Non-pigmented ciliary epithelial cell (primary cell): ENCODE measurements at regions not wholly inside any gene's neighbourhood (a gene's known extent, or its start where the extent isn't known, plus 50 kb on each side); places are given as distances from the start of the nearest gene placed in this dataset.

Experiments
- DNase-seq: peaks from one replicate; pipeline ENCODE4 v3.0.0-alpha.2; 2010; ENCODE audit warnings: low read depth

- DNase-seq, result no peak
These were observed 1521.0 kb downstream of the UQCRFS1 start for GRCh38 chr19:27691991-27692390.

DNA sequence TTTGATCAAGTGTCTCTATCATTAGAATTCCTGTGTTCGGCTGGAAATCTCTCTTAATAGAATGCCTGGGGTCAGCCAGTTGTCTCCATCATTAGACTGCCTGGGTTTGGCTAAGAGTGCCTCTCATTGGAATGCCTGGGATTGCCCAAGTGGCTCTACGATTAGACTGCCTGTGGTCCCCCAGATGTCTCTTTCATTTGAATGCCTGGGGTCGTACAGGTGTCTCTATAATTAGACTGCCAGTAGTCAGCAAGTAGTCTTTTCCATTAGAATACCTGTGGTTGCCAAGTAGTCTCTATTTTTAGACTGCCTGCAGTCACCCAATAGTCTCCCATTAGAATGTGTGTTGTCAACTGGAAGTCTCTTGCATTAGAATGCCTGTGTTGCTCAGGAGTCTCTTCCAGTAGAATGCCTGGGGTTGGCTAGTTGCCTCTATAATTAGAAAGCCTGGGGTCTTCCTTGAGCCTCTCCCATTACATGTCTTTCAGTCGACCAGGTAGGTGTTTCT, 1523.2 kb downstream of the UQCRFS1 start:
- no peak for DNase-seq

- DNase-seq, result no peak
These were observed 1528.7 kb downstream of the UQCRFS1 start for GRCh38 chr19:27684293-27684692.

DNA sequence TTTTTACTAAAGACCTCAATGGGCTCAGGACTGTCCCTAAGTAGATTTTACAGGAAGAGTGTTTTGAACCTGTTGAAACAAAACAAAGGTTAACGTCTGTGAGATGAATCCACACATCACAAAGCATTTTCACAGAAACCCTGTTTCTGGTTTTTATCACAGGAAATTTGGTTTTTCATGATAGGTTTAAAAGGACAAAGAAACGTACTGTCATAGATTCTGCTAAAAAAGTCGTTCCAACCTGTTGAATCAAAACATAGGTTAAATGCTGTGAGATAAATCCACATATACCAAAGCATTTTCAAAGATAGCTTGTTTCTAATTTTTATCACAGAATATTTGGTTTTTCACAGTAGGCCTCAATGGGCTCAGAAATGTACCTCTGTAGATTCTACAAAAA, 1531.0 kb downstream of the UQCRFS1 start:
- DNase-seq, result no peak

- DNase-seq, result no peak
These were observed 1533.0 kb downstream of the UQCRFS1 start for GRCh38 chr19:27679905-27680304.

GRCh38 chr19:27679399-27679798, 1533.6 kb downstream of the UQCRFS1 start:
- no peak for DNase-seq

DNA sequence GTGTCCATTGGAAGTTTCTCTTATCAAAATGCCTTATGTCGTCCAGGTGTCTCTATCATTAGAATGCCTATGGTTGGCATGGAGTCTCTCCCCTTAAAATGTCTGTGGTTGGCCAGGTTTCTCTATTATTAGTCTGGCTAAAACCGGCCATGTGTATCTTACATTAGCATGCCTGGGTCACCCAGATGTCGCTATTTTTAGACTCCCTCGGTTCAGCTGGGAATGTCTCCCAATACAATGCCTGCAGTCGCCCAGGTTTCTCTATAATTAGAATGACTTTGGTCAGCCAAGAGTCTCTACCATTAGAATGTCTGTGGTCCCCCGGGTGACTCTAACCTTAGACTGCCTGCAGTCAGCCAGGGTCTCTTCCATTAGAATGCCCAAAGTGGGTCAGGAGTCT, 1536.1 kb downstream of the UQCRFS1 start:
- no peak for DNase-seq

DNA sequence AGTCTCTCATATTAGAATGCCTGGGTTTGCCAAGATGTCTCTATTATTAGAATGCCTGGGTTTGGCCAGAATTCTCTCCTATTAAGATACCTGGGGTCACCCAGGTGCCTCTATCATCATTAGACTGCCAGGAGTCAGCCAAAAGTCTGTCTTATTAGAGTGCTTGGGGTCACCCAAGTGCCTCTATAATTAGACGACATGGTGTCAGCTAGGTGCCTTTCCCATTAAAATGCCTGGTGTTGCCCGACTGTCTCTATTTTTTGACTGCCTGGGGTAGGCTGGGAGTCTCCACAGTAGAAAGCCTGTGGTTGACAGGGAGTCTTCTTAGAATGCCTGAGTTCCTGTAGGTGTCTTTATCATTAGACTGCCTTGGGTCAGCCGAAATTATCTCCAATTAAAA, 1536.6 kb downstream of the UQCRFS1 start:
- no peak for DNase-seq

GRCh38 chr19:27675771-27676170, 1537.2 kb downstream of the UQCRFS1 start:
- no peak for DNase-seq

DNA sequence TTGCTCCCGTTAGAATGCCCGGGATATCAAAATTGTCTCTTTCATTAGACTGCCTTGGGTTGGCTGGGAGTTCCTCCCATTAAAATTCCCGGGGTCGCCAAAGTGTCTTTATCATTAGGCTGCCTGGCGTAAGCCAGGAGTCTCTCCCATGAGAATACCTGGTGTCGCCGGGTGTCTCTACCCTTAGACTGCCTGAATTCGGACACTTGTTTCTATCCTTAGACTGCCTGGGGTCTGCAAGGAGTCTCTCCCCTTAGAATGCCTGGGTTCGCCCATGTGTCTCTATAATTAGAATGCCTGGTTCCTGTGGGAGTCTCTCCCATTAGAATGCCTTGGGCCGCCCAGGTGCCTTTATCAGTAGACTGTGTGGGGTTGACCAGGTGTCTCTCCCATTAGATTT, 1538.2 kb downstream of the UQCRFS1 start:
- no peak for DNase-seq

GRCh38 chr19:27673986-27674385, 1539.0 kb downstream of the UQCRFS1 start:
- DNase-seq, result no peak

DNA sequence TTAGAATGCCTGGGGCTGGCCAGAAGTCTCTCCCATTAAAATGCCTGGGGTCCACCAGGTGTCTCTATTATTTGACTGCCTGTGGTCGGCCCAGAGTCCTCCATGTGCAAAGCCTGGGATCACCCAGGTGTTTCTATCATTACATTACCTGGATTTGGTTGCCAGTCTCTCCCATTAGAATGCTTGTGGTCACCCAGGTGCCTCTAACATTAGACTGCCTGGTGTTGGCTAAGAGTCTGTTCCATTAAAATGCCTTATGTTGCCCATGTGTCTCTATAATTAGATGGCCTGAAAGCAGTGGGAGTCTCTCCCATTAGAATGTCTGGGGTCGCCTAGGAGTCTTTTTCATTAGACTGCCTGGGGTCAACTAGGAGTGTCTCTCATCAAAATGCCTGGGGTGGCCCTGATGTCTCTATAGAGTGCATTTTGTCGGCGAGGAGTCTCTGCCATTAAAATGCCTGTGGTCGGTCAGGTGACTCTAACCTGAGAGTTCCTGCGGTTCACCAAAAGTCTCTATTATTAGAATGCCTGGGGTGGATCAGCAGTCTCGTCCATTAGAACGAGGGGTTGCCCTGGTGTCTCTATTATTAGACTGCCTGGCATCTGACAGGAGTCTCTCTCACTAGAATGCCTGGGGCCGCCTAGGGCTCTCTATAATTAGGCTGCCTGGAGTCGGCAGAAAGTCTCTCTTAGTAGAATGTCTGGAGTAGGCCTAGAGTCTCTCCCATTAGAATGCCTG, 1540.5 kb downstream of the UQCRFS1 start:
- DNase-seq, result no peak

DNA sequence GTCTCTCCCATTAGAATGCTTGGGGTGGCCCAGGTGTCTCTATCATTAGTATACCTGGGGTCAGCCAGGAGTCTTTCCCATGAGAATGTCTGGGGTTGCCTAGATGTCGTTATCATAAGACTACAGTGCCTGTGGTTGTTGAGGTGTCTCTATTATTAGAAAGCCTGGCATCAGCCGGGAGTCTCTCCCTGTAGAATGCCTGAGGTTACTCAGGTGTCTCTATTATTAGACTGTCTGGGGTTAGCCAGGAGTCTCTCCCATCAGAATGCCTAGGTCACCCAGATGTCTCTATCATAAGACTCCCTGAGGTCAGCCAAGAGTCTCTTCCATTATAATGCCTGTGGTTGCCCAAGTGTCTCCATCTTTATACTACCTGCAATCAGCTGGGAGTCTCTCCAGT, 1541.1 kb downstream of the UQCRFS1 start:
- DNase-seq, result no peak

- no peak for DNase-seq
These were observed 1552.5 kb downstream of the UQCRFS1 start for GRCh38 chr19:27660428-27660827.

- DNase-seq, result no peak
These were observed 1555.5 kb downstream of the UQCRFS1 start for GRCh38 chr19:27657271-27658051.

DNA sequence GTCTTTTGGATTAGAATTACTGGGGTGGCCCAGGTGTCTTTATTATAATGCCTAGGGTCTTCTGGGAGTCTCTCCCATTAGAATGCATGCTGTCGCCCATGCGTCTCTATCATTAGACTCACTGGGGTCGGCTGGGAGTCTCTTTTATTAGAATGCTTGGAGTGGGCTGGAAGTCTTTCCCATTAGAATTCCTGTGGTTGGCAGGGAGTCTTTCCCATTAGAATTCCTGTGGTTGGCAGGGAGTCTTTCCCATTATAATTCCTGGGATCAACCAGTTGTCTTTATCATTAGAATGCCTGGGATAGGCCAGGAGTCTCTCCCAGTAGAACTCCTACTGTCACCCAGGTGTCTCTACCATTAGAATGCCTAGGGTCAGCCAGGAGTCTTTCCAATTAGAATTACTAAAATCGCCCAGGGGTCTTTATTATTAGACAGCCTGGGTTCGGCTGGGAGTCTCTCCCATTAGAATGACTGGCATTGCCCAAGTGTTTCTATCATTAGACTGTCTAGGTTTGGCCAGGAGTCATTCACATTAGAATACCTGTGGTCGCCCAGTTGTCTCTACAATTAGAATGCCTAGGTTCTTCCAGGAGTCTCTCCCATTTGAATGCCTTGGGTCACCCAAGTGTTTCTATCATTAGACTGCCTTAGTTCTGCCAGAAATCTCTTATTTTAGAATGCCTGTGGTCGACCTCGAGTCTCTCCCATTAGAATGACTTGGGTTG, 1558.5 kb downstream of the UQCRFS1 start:
- DNase-seq, result no peak

DNA sequence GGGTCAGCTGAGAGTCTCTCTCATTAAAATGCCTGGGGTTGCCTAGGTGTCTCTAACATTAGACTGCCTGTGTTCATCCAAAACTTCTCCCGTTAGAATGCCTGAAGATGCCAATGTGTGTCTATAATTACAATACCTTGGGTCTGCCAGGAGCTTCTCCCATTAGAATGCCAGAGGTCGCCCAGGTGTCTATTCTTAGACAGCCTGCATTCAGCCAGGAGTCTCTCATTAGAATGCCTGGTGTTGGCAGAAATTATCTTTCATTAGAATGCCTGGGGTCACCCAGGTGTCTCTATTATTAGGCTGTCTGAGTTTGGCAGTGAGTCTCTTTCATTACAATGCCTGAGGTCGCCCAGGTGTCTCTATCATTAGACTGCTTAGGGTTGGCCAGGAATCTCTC, 1560.2 kb downstream of the UQCRFS1 start:
- DNase-seq, result no peak

DNA sequence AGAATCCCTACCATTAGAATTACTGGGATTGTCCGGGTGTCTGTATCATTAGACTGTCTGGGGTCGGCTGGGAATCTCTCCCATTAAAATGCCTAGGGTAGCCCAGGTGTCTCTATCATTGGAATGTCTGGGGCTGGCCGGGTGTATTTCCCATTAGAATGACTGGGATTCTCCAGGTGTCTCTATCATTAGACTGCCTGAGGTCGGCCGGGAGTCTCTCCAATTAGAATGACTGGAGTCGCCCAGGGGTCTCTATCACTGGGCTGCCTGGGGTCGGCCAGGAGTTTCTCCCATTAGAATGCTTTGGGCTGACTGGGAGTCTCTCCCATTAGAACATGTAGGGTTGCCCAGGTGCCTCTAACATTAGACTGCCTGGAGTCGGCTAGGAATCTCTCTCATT, 1560.7 kb downstream of the UQCRFS1 start:
- no peak for DNase-seq

DNA sequence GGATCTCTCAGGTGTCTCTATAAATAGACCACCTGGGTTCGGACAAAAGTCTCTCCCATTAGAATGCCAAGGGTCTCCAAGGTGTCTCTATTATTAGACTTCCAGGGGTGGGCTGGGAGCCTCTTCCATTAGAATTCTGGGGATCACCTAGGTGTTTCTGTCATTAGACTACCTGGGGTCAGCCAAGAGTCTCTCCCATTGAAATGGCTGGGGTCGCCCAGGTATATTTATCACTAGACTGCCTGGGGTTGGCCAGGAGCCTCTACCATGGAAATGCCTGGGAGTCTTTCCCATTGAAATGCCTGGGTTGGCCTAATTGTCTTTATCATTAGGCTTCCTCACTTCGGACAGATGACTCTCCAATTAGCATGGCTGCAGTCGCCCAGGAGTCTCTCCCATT, 1565.5 kb downstream of the UQCRFS1 start:
- DNase-seq, result no peak

- DNase-seq, result no peak
These were observed 1577.5 kb downstream of the UQCRFS1 start for GRCh38 chr19:27635401-27635800.

DNA sequence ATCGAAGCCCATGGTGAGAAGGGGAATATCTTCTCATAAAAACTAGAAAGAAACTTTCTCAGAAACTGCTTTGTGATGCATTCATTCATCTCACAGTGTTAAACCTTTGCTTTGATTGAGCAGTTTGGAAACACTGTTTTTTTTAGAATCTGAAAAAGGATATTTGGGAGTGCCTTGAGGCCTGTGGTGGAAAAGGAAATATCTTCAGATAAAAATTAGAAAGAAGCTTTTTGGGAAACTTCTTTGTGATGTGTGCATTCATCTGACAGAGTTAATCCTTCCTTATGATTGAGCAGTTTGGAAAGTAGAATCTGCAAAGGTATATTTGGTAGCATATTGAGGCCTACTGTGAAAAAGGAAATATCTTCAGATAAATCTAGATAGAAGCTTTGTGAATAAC, 1594.9 kb downstream of the UQCRFS1 start:
- no peak for DNase-seq

DNA sequence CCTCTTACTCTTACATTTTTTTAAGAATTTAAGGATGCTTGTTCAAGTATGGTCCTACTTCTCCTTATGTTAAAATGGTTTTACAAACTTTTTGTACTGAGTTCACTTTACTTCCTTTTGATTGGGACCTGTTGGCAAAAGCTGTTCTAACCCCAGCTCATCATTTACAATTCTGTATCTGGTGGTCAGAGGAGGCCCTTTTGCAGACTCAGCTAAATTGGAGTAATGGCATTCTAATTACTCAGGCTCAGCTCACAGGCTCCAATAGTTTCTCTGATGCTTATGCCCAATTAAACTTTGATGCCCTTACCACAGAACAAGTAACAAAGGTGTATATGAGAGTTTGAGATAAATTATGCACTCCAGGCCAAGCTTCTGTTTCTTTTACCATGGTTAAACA, 1632.0 kb downstream of the UQCRFS1 start:
- no peak for DNase-seq
